NCI-H2227 (cell line): ENCODE measurements at regions not wholly inside any gene's neighbourhood (a gene's known extent, or its start where the extent isn't known, plus 50 kb on each side); places are given as distances from the start of the nearest gene placed in this dataset.

Experiments
- DNase-seq: peaks from one replicate; lab custom pipeline; 2025; ENCODE audit not compliant: unreplicated experiment; lab: John Stamatoyannopoulos, UW

DNA sequence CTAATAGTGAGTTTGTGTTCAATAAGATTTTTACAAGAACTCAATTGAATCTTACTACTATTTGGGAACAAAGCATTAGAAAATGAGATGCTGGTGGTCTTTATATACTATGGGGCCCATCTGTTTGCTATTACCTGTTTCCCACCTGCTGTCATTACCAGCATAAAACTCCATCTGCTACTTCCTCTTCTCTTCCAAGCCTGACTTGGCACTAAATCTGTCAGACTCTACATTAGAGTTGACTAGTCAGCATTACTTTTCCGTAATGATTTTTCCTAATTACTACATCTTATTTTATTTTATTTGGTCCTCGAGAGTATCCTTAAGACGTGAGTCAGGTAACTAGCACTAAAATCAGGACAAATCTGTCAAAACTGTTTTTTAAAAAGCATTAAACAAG, 68.1 kb upstream of the KRR1 start:
- DNase-seq: no peak

DNA sequence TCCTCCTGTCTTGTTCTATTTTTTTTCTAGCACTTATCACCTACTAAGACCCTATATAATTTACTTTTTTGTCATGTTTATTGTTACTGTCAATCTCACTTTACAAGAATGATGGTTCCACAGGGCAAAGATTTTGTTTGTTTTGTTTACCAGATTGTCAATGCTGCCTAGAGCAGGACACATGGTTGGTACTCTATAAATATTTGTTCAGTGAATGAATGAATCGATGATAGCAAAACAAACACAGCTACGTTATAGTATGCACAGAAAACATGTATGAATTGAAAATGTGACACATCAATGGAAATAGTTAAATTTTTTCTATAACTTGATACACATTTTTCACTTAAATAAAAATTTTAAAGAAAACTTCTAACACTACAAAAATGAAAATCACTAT, 67.1 kb upstream of the KRR1 start:
- no peak for DNase-seq

DNA sequence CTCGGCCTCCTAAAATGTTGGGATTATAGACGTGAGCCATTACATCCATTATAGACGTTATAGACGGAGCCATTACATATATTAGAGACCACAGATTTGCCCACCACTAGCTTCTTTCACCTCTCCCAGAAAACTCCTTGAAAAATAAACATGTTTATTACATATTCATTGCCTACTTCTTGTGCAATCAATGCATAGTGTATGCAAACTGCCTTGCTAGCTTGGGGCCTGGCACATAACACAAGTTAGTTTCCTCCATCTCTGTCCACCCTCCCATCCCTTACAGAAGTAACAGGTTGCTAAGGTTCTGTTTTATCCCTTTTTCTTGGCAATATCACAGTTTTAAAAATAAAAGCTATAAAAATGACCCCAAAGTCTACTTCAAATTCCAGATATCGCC, 66.4 kb upstream of the KRR1 start:
- DNase-seq: no peak

- DNase-seq: no peak
Observed at GRCh38 chr12:75571656-75572205, 60.3 kb upstream of the KRR1 start.

- DNase-seq: no peak
Observed at GRCh38 chr12:75571204-75571603, 59.8 kb upstream of the KRR1 start.

GRCh38 chr12:75568801-75569200, 57.4 kb upstream of the KRR1 start:
- DNase-seq: no peak

- DNase-seq: no peak
Observed at GRCh38 chr12:75568393-75568792, 57.0 kb upstream of the KRR1 start.

- DNase-seq: no peak
Observed at GRCh38 chr12:75565795-75566194, 54.4 kb upstream of the KRR1 start.

DNA sequence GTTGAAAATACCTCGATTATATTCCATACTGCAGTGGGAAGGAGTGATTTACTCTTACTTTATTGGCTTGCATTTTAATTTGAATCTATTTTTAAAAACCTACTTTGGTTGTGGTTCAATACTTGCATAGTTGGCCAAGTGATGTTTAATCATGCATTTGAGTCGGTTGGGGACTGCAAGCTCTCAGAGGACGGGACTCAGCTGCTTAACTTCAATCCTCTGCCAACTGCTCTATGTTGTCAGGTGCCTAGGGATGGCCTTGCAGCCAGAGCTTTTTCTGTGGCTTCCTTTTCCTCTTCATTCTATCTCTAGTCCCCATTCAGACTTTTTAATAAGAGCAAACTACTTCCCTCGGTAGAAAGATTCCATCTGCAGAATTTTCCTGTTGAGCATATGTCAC, 53.4 kb upstream of the KRR1 start:
- DNase-seq: no peak

DNA sequence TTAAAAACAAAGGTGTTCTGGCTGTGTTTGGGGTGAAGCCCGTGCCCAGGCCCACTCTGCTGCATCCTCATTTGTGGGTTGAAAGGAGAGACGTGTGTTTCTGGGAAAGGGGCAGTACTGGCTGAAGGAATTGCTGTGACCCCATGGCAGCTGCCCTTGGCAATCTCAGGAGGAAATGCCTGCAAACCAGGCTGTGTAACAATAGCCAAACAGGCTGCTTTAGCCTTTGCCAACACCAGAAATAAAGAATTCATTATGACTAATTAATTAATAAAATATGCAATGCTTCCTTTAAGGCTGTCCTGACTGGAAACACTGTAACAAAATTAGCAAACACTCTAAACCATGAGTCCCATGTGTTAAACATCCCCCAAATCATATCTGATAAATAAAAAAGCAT, 53.0 kb upstream of the KRR1 start:
- DNase-seq: no peak

DNA sequence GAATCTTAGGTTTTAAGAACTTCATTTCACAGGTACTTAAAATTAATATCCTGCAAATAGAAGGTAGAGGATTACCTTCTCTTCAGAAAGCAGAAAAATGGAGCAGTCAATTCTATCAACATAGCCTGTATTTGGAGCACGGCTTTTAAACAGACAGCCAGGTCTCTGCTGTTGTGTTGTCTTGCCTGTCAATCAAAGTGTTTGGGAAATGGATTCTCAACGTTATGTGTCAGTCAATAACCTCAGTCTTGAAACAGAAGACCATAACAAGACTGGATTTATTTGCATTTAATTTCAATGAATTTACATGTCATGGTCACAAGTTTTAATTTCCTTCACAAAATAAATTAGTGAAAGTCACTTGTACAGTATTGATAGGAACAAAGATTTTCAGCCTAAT, 51.9 kb upstream of the KRR1 start:
- DNase-seq: no peak

DNA sequence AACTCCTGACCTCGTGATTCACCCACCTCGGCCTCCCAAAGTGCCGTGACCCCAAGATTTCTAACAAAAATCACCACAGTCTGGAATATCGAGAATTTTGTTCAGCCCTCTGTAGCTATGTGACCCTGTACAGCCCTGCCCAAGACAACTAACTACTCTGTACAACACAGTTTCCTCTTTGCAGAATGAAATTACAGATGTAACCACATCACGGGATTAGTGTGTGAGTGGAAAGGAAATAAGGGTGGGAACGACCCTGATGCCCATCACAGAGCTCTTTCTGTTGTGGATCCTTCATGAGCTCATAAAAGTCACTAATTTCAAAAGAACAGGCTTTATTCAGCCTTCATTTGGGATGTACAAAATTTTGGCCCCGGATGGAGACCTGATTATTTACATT, 50.5 kb upstream of the KRR1 start:
- DNase-seq: no peak
